HEK293 (cell line): ENCODE measurements at regions not wholly inside any gene's neighbourhood (a gene's known extent, or its start where the extent isn't known, plus 50 kb on each side); places are given as distances from the start of the nearest gene placed in this dataset.
"Not testable (repeated sequence)": the region's sequence is repeated elsewhere in the genome, so short reads cannot be mapped to it uniquely, and the experiment has no call there.

ENCODE experiments used
- HOXC10 ChIP-seq: sonication (generic); formaldehyde crosslinking; IDR thresholded peaks from 2 replicates; pipeline ENCODE4 v1.8.1; 2023; ENCODE audit warnings: mild to moderate bottlenecking, missing genetic modification reagents
- SP7 ChIP-seq: fragments of 450-650 bp; formaldehyde crosslinking; IDR thresholded peaks from 2 replicates; pipeline ENCODE4 v1.5.1; 2016; ENCODE audit warnings: missing biosample characterization, missing genetic modification characterization
- TCF7L2 ChIP-seq: IDR thresholded peaks from 2 replicates; pipeline ENCODE4 v1.6.1; 2011; ENCODE audit warnings: low read depth, mild to moderate bottlenecking, inconsistent platforms, low read length, moderate library complexity, borderline replicate concordance
- ZBTB8A ChIP-seq: fragments of 450-650 bp; formaldehyde crosslinking; IDR thresholded peaks from 2 replicates; pipeline ENCODE4 v1.5.1; 2016; ENCODE audit warnings: missing biosample characterization, missing genetic modification characterization
- ZNF112 ChIP-seq: fragments of 450-650 bp; formaldehyde crosslinking; IDR thresholded peaks from 2 replicates; pipeline ENCODE4 v1.5.0; 2017; ENCODE audit warnings: missing biosample characterization, missing genetic modification characterization
- ZNF132 ChIP-seq: fragments of 450-650 bp; formaldehyde crosslinking; IDR thresholded peaks from 2 replicates; pipeline ENCODE4 v1.5.1; 2017; ENCODE audit warnings: missing biosample characterization, missing genetic modification characterization, borderline replicate concordance
- ZNF16 ChIP-seq: fragments of 450-650 bp; formaldehyde crosslinking; IDR thresholded peaks from 2 replicates; pipeline ENCODE4 v1.5.1; 2016; ENCODE audit warnings: low read depth, missing biosample characterization, missing genetic modification characterization
- ZNF221 ChIP-seq: fragments of 450-650 bp; formaldehyde crosslinking; IDR thresholded peaks from 2 replicates; pipeline ENCODE4 v1.5.1; 2017; ENCODE audit warnings: missing biosample characterization, missing genetic modification characterization, borderline replicate concordance
- ZNF274 ChIP-seq, 2 experiments: fragments of 200-500 bp in 1 of 2; fragments of 450-650 bp in 1 of 2; sonication (Bioruptor generic) in 1 of 2; formaldehyde crosslinking in 1 of 2; IDR thresholded peaks; 2 replicates each; pipeline versions ENCODE4 v1.5.1 to v1.6.1; 2014 to 2016; ENCODE audit warnings: borderline replicate concordance in 1 of 2, inconsistent platforms in 1 of 2, low read length in 1 of 2, missing biosample characterization in 1 of 2, missing genetic modification characterization in 1 of 2
- ZNF529 ChIP-seq: fragments of 450-650 bp; formaldehyde crosslinking; IDR thresholded peaks from 2 replicates; pipeline ENCODE4 v1.5.1; 2017; ENCODE audit warnings: missing genetic modification characterization, missing biosample characterization; ENCODE audit not compliant: insufficient replicate concordance
- TF ChIP-seq, protein P1 (sequence below): fragments of 450-650 bp; formaldehyde crosslinking; IDR thresholded peaks from 2 replicates; pipeline ENCODE4 v1.5.1; 2016; ENCODE audit warnings: missing biosample characterization, missing genetic modification characterization
- TF ChIP-seq, protein P2 (sequence below): fragments of 450-650 bp; formaldehyde crosslinking; IDR thresholded peaks from 2 replicates; pipeline ENCODE4 v1.5.1; 2016; ENCODE audit warnings: missing biosample characterization, missing genetic modification characterization
- TF ChIP-seq, protein P3 (sequence below): fragments of 450-650 bp; formaldehyde crosslinking; IDR thresholded peaks from 2 replicates; pipeline ENCODE4 v1.5.1; 2016; ENCODE audit warnings: missing biosample characterization, missing genetic modification characterization
- TF ChIP-seq, protein P4 (sequence below): fragments of 450-650 bp; formaldehyde crosslinking; IDR thresholded peaks from 2 replicates; pipeline ENCODE4 v1.5.1; 2016; ENCODE audit warnings: missing biosample characterization, missing genetic modification characterization

DNA sequence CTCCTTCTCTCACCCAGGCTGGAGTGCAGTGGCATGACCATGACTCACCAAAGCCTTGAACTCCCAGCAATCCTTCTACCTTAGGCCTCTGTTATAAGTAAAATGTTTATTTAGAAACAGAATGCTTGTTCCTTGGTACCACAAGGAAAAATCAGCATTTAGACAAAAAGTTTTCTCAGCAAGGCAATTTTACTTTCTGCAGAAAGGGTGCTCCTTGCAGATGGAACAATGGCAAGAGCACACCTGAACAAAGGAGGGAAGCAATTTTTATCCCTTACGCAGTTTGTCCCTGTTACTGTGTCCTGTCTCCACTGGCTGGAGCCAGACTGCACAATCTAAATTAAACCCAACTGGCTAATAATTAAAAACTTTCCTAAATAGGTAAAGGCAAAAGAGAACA lies 146.4 kb upstream of the CDYL start:
- TF ChIP-seq ZNF112 (tag by site-specific recombination); TCF7L2; ZNF529; ZBTB8A (tag by site-specific recombination); ZNF221 (tag by site-specific recombination); SP7; ZNF16; HOXC10 (CRISPR knock-in tag); ZNF132 (tag by site-specific recombination); ZNF274 (IDR thresholded peaks at IDR 0.05; ENCODE audit: low read length); ZNF274 (tag by site-specific recombination; IDR thresholded peaks at IDR 0.05; ENCODE audit: borderline replicate concordance): not testable (repeated sequence)
- TF ChIP-seq, protein P1, sequence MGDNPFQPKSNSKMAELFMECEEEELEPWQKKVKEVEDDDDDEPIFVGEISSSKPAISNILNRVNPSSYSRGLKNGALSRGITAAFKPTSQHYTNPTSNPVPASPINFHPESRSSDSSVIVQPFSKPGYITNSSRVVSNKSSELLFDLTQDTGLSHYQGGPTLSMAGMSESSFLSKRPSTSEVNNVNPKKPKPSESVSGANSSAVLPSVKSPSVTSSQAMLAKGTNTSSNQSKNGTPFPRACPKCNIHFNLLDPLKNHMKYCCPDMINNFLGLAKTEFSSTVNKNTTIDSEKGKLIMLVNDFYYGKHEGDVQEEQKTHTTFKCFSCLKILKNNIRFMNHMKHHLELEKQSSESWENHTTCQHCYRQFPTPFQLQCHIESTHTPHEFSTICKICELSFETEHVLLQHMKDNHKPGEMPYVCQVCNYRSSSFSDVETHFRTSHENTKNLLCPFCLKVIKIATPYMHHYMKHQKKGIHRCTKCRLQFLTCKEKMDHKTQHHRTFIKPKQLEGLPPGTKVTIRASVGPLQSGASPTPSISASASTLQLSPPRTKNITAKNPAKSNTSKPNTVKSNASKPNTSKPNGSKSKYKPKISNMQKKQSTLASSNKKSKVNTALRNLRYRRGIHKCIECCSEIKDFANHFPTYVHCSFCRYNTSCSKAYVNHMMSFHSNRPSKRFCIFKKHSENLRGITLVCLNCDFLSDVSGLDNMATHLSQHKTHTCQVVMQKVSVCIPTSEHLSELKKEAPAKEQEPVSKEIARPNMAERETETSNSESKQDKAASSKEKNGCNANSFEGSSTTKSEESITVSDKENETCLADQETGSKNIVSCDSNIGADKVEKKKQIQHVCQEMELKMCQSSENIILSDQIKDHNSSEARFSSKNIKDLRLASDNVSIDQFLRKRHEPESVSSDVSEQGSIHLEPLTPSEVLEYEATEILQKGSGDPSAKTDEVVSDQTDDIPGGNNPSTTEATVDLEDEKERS = not testable (repeated sequence)
- TF ChIP-seq, protein P2, sequence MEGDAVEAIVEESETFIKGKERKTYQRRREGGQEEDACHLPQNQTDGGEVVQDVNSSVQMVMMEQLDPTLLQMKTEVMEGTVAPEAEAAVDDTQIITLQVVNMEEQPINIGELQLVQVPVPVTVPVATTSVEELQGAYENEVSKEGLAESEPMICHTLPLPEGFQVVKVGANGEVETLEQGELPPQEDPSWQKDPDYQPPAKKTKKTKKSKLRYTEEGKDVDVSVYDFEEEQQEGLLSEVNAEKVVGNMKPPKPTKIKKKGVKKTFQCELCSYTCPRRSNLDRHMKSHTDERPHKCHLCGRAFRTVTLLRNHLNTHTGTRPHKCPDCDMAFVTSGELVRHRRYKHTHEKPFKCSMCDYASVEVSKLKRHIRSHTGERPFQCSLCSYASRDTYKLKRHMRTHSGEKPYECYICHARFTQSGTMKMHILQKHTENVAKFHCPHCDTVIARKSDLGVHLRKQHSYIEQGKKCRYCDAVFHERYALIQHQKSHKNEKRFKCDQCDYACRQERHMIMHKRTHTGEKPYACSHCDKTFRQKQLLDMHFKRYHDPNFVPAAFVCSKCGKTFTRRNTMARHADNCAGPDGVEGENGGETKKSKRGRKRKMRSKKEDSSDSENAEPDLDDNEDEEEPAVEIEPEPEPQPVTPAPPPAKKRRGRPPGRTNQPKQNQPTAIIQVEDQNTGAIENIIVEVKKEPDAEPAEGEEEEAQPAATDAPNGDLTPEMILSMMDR (tag by site-specific recombination) = not testable (repeated sequence)
- TF ChIP-seq, protein P3, sequence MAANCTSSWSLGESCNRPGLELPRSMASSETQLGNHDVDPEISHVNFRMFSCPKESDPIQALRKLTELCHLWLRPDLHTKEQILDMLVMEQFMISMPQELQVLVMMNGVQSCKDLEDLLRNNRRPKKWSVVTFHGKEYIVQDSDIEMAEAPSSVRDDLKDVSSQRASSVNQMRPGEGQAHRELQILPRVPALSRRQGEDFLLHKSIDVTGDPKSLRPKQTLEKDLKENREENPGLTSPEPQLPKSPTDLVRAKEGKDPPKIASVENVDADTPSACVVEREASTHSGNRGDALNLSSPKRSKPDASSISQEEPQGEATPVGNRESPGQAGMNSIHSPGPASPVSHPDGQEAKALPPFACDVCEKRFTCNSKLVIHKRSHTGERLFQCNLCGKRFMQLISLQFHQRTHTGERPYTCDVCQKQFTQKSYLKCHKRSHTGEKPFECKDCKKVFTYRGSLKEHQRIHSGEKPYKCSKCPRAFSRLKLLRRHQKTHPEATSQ (tag by site-specific recombination) = not testable (repeated sequence)
- TF ChIP-seq, protein P4, sequence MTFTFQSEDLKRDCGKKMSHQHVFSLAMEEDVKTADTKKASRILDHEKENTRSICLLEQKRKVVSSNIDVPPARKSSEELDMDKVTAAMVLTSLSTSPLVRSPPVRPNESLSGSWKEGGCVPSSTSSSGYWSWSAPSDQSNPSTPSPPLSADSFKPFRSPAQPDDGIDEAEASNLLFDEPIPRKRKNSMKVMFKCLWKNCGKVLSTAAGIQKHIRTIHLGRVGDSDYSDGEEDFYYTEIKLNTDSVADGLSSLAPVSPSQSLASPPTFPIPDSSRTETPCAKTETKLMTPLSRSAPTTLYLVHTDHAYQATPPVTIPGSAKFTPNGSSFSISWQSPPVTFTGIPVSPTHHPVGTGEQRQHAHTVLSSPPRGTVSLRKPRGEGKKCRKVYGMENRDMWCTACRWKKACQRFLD (tag by site-specific recombination) = not testable (repeated sequence)
